Activated CD4-positive, CD25-positive, alpha-beta regulatory T cell treated with anti-CD3 and anti-CD28 coated beads, Interleukin-2, amount 50 U/mL, for 16 hours (primary cell): ENCODE measurements at regions not wholly inside any gene's neighbourhood (a gene's known extent, or its start where the extent isn't known, plus 50 kb on each side); places are given as distances from the start of the nearest gene placed in this dataset.

Experiments
- DNase-seq: peaks from one replicate; pipeline ENCODE4 v3.0.0-alpha.2; 2020; ENCODE audit warnings: low read depth, low spot score

DNA sequence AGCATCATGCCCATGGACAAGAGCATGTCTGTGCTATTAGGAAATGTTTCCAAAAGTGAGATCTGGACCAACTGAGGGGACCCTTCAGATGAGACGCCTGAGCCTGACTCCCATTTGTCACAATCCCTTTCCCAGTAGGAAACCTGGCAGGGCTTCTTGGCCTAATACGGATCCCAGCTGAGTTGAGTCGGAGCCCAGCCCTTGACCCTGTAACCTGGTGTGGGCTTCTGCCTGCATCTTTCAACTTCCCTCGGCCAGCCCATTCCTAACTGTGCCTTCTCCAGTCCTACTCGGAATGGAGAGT is 148.3 kb downstream of the IRX2 start:
- DNase-seq: no peak

DNA sequence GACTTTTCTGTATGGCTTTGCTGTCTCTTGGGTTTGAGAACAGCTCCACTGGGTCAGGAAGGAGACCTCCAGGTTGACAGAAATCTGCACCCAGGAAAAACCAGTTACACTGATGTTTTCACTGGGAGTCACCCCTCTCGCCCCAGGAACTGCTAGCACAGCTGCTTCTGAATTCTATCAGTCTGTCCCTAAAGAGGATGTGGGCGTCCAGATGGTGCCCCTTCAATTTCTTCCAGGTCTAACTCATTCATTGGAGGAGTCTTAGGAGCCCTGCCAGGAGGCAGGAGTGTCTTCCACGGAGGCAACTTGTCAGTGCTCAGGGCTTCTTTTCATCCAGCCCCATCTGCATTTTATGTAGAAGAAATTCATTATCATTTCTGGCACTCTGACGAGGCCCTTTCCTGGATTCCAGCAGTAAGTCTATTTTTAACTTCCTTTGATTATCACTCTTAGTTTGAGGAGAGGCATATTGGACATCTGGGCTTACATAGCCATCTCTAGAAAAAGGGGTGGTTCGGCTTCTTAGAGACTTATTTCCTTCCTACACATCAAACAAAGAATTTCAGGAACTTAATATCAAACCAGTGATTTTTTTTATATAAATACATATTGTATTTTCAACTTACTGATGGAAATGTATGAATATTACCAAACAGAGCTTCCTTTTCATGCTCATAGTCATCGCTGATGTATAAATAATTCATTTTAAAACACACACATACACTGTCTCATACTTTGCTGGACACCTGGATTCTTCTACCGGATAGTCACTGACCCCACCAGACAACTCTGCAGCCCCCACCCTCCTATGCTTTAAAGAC is 148.8 kb downstream of the IRX2 start:
- no peak for DNase-seq

DNA sequence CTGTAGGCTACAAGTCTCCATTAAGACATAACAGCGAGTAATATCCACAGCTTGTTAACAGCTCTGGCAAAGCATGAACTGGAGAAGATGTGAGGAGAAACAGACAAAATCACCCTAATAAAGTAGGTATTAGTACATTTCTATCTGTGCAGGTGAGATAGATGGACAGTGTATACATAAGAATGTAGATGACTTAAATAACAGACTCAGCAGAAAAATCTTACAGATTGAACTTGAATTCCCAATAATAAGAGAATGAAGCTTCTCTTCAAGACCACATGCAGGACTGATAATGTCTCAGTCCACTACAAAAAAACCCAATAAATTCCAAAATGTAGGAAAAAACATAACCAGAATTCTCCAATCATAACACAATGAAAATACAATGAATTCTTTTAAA is 153.0 kb downstream of the IRX2 start:
- DNase-seq: no peak

DNA sequence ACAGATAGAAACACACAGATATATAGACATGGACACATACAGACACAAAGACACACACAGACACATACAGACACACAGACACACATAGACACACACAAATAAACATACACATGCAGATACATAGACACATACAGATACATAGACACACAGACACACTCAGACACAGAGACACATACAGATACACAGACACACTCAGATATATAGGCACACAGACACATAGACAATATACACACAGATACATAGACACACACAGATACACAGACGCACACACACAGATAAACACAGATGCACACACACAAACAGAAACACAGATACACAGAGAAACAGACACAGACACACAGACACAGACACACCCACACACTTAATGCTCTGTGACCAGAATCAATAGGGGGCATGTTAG is 156.8 kb downstream of the IRX2 start:
- DNase-seq: no peak

DNA sequence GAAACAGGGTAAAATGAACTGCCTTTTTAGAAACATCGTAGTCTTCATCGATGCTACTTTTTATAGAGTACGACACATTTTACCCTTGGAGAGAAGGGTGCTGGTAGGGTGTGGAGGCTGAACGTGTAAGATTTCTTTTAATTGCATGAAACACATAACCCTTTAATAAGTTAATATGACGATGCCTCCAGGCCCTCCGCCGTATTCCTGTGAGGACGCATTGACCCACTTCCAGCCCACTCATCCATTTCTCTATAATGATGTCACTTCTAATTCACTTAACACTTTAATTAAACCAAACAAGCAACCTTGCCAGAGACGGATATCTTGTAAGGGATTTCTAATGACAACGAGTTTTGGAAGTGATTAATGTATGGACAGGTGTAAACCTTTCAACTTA is 158.7 kb downstream of the IRX2 start:
- DNase-seq: no peak

DNA sequence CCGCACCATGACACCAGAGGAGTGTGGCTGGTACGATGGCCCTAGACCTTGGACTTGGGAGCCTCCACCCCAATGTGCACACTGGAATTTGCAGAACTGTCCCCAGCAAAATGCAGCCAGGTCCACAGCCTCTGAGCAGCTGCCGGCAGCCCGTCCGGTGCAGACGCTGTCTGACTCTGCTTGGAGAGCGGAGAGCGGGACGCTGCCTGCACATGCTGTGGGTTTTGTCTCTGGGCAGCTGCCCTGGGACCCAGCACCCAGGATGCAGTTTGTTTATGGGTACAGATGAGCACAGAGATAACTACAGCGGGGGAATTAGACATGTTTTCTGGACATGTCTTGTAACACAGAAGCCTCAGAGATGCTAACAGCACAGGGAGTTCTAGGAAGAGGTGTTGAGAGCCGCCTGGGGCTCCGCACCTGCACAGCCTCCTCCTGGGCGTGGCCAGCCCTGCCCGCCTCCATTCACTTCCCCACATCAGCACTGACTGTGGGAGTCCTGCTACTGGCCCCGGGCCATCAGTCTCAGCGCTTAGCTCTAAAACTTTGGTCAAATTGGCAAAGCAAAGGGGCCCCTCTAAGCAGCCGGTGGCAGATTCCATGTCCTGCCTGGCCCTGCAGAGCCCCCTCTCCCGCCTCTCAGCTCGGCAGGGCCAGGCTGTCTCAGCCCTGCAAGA is 159.6 kb downstream of the IRX2 start:
- no peak for DNase-seq

DNA sequence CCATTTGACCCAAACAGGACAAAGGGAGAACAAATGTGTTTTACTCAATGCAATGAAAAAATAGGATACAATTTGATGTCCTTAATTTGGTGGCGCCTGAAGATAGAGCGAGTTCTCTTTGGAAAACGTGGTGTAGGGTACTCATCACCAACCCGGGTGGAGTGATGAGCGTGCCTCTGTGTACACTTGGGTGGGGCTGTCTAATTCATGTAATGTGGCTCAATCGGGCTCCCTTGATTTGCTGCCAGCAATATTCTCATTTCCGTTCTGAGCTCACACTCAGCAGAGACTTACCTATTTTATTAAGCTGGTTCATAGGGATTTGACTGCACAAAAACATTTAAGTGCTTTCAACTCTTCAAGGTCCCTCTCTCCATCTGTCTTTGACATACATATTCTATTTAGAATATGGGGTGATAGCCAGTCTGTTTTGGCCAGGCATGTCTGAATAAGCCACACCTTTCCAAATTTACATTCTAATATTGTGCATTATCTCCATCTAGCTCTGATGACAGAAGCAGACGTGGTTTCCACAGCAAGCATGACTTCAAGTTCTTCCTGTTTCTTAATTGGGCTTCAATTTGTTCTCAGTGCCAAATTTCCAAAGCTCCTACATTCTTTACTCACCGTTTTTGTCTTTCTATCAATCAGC is 162.5 kb downstream of the IRX2 start:
- no peak for DNase-seq

DNA sequence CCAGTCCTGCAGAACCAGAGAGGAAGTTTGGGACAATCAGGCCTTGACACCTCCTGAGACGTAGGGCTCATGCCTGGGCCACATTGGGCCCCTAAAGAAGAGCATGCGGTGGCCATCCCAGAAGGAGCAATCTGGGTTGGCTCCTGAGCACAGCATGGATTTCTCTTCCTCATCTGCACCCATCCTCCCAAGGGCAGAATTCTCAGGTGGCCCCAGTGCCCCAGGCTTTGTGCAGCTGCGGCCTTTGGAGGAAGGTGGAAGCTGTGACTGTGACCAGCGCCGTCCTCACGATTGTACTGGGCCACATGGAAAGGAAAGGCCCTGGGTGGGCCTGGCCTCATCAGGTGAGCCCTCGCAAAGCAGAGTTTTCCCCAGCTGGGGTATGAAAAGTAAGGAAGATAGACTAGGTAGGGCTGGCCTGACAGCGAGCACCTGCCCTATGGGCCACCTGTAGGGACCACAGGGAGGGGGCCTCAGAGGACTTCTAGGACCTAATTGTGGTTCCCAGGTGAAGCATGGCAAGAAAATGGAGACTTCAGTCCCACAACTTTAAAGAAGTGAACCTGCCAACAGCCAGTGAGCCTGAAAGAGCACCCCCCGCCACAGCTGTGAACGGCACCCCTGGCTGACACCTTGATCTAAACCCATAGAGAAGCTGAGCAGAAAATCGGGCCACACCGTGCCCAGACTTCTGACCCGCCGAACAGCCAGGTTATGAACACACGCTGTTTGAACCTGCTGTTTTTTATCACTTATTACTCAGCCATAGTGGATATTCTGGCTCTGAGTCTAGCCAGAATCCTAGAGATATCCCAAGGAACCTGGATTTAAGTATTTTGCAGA is 164.1 kb downstream of the IRX2 start:
- DNase-seq: no peak

DNA sequence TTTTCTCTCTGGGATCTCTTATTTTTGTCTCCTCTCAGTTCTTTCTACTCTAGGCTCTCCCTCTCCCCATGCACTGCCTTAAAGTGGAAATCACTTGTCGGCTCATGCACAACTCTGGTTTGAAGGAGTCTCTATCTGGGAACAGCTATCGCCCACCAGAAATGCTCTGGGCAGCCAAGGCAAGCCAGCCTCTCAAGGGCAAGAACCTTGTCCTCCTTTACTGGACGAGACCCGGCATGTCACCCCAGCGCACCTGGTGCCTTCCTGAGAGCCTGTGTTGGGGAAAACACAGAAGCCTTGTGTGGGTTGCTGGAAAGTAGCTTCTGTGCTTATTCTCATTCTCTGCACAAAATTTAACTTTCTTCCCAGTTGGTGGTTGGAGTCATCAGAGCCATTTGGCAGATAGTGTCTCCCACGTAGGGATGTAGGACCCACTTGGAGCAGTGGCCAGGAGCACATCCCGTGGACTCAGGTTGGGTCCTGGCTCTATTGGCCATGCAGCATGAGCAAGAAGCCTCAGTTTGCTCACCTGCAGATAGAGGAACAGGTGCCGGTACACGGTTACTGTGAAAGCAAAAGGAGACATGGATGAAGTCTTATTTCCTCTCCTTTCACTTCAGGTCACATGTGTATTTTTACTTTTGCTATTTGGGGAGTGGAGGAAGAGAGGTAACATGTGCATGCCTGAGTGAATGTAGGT is 165.3 kb downstream of the IRX2 start:
- no peak for DNase-seq

DNA sequence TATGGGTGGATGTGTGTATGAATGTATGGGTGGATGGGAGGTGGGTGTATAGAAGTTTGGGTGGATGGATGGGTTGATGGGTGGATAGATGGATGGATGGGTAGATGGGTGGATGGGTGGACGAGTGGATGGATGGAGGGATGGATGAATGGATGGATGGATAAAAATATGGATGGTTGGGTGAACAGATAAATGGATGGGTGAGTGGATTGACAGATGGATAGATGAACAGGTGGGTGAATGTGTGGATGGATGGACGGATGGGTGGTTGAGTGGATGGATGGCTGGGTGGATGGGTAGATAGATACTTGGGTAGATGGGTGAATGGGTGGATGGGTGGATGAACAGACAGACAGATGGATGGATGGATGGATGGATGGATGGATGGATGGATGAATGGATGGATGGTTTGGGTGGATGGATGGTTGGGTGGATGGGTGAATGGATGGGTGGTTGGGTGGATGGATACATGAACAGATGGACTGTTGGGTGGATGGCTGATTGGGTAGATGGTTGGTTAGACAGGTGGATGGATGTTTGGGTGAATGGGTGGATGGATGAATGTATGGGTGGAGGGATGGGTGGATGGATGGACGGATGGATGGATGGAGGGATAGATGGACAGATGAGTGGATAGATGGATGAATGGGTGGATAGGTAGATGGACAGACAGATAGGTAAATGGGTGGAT is 166.8 kb downstream of the IRX2 start:
- DNase-seq: no peak

DNA sequence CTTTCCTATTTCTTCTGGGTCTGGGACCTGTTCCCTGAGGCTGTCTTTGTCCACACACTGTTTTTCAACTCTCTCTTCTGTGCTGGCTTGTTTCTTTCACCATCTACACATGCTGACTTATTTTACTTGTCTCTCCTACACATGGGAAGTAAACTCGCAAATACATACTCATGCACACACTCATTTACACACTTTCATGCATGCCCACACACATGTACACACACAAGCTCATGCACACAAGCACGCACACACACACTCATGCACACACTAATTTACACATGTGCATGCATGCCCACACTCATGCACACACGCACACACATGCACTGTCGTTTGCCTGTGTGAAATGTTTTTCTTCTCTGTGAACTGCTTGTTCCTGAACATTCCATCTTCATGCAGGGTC is 169.0 kb downstream of the IRX2 start:
- DNase-seq: no peak

DNA sequence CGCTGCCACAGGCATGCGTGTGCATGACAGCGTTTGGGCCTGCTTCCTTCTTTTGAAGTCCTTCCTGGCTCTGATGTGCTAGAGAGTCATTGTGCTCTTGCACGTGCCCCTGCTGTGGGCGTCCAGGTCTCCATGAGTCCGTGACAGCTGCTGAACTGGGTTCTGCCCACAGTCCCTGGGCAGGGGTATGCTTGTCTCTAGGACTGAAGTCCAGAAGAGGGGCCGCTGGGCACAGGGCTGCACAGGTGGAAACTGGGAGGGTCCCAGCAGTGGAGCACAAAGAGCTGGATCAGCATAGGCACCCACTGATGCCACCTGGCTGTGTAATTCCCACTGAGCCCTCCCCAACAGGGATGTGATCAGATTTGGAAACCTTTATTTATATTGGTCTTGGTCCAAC is 169.4 kb downstream of the IRX2 start:
- no peak for DNase-seq

DNA sequence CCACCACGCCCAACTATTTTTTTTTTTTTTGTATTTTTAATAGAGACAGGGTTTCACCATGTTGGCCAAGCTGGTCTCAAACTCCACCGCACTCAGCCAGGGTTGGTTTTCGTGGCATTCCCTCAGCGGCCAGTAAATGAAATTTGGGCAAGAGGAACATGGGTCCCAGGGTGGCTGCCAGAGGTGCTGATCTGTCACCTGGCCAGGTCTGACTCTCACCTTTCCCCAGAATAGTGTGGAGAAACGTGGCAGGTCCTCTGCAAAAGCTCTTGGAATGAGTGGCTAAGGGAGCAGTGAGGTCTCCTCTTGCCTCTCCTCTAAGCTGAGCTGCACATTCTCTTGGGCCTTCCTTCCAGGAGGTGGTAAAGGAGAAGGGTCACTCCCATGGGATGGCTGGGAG is 170.1 kb downstream of the IRX2 start:
- no peak for DNase-seq

DNA sequence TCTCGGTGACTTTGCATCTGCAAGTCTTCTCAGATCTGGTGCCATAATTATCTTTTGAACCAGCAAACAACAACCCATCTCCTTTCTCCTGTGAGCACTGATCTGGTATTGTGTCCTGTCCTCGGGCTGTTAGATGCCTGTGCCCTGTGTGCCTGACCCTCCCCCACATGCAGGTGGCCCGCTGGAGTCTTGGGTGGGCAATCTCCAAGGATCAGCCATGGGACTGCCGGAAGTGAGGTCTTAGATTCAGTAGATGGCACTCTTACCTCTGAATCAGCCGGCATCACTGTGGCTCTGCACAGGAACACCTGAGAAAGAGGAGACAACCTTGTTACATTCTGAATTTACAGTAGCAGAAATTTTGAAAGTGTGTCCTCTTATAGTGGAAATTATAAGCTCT is 172.4 kb downstream of the IRX2 start:
- DNase-seq: no peak

DNA sequence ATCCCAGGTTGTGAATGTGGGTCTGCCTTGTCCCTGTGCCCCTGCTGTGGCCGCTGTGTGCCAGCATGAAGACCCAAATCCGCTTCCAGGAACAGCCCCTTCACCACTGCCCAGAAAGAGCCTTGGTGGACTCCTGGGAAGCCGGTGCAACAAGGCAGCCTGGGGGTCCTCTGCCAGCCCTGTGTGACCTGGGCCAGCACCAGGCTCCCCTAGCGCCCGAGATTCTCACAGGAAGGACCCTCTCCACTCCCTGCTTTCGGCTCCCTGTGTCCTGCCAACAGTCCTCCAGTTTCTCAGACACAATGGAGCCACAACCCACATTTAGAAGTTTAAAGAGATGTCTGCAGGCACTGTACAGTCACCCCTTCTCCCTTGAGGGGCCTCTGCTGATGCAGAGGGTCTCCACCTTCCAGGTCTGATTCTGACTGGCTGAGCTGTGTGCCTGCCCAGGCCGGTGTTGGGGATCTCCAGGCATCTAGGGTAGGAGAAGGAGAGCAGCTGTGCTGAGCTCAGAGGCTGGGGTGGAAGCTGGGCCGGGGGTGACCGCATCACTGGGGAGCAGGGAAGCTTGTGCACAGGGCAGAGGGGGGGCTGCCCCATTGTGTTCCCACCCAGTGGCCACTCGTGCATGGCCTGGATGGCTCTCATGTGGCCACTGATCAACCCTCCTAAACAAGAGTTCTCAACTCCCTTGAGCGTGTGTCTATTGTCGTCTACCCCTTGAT is 174.0 kb downstream of the IRX2 start:
- DNase-seq: no peak

DNA sequence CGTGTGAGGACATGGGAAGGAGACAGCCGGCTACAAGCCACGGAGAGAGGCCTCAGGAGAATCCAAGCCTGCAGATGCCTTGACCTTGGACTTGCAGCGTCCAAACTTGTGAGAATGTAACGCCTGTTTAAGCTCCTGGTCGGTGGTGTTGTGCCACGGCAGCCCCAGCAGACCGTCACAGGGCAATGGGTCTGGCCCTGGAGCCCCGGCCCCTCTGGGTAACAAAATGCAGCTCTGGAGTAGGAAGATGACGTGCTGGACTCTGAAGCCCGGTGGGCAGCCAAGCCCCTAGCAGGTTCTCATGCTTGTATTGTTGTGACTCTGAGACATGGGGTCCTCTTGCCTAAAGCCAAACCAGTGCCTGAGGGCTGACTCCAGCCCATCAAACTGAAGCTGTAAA is 174.7 kb downstream of the IRX2 start:
- DNase-seq: no peak

DNA sequence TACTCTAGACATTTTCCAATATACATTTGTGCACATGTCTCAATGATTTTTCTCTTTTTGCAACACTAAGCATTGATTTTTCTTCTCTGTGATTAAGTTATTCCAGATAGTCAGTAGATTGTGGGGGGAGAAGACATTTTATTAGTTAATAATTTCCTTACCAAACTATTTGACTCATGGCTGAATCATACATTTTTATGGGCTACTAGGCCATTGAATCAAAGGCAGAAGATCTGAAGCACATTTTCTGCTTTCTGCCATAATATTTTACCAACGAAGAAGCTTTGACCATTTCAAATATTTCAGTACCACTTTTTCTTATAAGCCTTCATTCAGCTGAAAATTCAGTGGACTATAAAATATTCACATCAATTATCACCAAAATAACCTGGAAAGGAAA is 175.6 kb downstream of the IRX2 start:
- no peak for DNase-seq

DNA sequence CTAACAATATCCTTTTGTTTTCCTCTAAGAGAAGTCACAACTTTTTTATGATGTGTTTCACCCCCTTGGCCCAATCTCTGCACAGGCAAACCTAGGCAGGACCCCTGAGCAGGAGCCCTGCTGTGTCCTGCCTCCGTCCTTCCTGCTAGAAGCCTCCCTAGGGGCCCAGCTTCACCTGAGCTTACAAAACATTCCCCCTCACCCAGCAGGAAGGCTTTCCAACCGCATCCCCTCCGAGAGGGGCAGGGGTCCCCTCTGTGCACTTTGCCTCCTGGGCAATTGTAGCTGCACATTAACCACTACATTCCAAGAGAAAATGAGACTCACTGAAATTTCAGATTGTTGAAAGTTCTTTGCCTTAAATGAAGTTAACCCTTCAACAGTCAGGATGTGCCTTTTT is 176.2 kb downstream of the IRX2 start:
- DNase-seq: no peak

DNA sequence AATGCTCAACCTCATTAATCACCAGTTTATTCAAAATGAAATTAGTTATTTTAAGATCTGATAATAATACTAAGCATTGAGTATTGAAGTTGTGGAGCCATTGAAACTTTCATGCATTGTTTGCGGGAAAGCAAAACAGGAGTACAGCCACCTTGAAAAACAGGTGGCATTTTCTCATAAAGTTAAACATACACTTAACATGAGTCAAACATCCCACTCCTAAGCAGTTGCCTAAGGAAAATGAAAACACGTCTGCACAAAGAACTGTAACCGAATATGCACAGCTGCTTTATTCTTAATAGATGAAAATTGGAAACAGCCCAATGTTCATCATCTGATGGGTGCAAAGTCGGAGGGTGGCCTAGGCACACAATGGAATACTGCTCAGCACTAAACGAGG is 177.3 kb downstream of the IRX2 start:
- no peak for DNase-seq

DNA sequence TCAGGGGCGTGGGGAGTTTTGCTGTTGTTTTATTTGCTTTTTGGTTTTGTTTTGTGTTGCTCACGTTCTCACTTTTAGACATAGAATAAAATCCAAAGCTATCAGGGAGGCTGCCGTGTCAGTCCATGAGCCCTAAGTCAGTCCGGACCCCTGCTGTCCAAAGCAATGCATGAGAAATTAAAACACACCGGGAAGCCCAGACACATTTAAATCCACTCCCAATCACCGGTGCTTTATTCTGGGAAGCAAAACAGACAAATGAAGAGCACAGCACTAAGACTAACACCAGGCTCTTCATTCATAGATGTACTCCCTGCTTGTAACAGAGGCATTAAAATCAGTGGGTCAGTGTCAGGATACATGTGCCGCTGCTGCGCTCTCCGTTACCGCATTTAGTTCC is 180.9 kb downstream of the IRX2 start:
- no peak for DNase-seq
